ENCODE measurements at regions not wholly inside any gene's neighbourhood (a gene's known extent, or its start where the extent isn't known, plus 50 kb on each side); places are given as distances from the start of the nearest gene placed in this dataset.

- TF ChIP-seq ATF3 (IDR thresholded peaks at IDR 0.05): no peak
- no peak for TF ChIP-seq ELF1 (IDR thresholded peaks at IDR 0.05; ENCODE audit: borderline replicate concordance, low read depth)
- TF ChIP-seq RAD21 (IDR thresholded peaks at IDR 0.05; ENCODE audit: low read depth): no peak
- no peak for TF ChIP-seq JUND (IDR thresholded peaks at IDR 0.05)
- no peak for TF ChIP-seq ZFX (IDR thresholded peaks at IDR 0.05)
- TF ChIP-seq SP1 (IDR thresholded peaks at IDR 0.05; ENCODE audit: low read depth): no peak
- TF ChIP-seq CBX3 (IDR thresholded peaks at IDR 0.05; ENCODE audit: low read depth): no peak
- TF ChIP-seq EZH2 (IDR thresholded peaks at IDR 0.05): no peak
- no peak for TF ChIP-seq REST (IDR thresholded peaks at IDR 0.05; ENCODE audit: low read depth)
- no peak for TF ChIP-seq EGR1 (IDR thresholded peaks at IDR 0.05; ENCODE audit: low read depth)
- TF ChIP-seq MAX (IDR thresholded peaks at IDR 0.05): no peak
- TF ChIP-seq CEBPB (IDR thresholded peaks at IDR 0.05; ENCODE audit: low read depth): no peak
- no peak for TF ChIP-seq TCF7L2 (IDR thresholded peaks at IDR 0.05; ENCODE audit: borderline replicate concordance, extremely low read depth, insufficient read depth, insufficient read length)
- TF ChIP-seq EZH2phosphoT487 (IDR thresholded peaks at IDR 0.05; ENCODE audit: borderline replicate concordance): no peak
- no peak for TF ChIP-seq ZBTB33 (IDR thresholded peaks at IDR 0.05; ENCODE audit: extremely low read depth, insufficient replicate concordance, low read length)
- Histone ChIP-seq H3K4me1 (ENCODE audit: control insufficient read depth in 1 of 2, insufficient read depth in 2 of 2, low read length in 2 of 2) (no peaks in the 10 kb centered on the region), H3K9me3 (ENCODE audit: control insufficient read depth in 1 of 2, insufficient read depth in 1 of 2, low read depth in 1 of 2, low read length in 2 of 2) (peaks cover 3 to 10% of the 10 kb centered on the region in 2 experiments; a peak in 1 of 4 replicates), H3K36me3 (ENCODE audit: control insufficient read depth in 1 of 2, insufficient read depth in 2 of 2, low read length in 2 of 2) (no peaks in the 10 kb centered on the region), H3K27ac (ENCODE audit: low read depth, low read length) (no peak overlapping the region), H3K4me3 (replicated peaks in 1 of 2; ENCODE audit: low read depth in 1 of 2, low read length in 2 of 2) (no peak overlapping the region), H3K27me3 (ENCODE audit: insufficient read depth, low read length) (no peaks in the 10 kb centered on the region), H2AFZ (ENCODE audit: low read depth, low read length, poor library complexity, severe bottlenecking) (no peak overlapping the region), H3K9me2 (ENCODE audit: insufficient read depth) (no peaks in the 10 kb centered on the region), H4K20me1 (ENCODE audit: insufficient read depth) (no peaks in the 10 kb centered on the region), H3K9ac (ENCODE audit: low read length) (no peak overlapping the region), H3K79me2 (ENCODE audit: insufficient read depth, low read length) (no peaks in the 10 kb centered on the region), H3K4me2 (ENCODE audit: low read length) (no peak overlapping the region)
- no TSS peak for BruUV-seq (replicated peaks)
- ChIA-PET POLR2A (no interaction called here), RAD21 (ENCODE audit: low non-redundant PET in 1 of 2, low total read pairs in 2 of 2, uncharacterized antibody in 2 of 2, unreplicated experiment in 2 of 2) (no interaction called here), CTCF (no interaction called here)
- no peak for DNase-seq (ENCODE audit: low read depth, low spot score)
- ATAC-seq: no peak
- intact Hi-C loops (cut with micrococcal nuclease): no loop called here
These were observed 85.8 kb upstream of the LARP1 start for GRCh38 chr5:154669402-154669801.
